GM12872 (cell line): ENCODE measurements at regions not wholly inside any gene's neighbourhood (a gene's known extent, or its start where the extent isn't known, plus 50 kb on each side); places are given as distances from the start of the nearest gene placed in this dataset.

Source experiments
- CTCF ChIP-seq: IDR thresholded peaks from 3 replicates; pipeline ENCODE4 v1.5.1; 2011; ENCODE audit warnings: low read depth, mild to moderate bottlenecking, low read length, moderate library complexity; ENCODE audit not compliant: insufficient read depth

- TF ChIP-seq CTCF = no peak
Observed at GRCh38 chr2:128547667-128548066, 229.0 kb upstream of the HS6ST1 start.

GRCh38 chr2:128548461-128548891, 229.8 kb upstream of the HS6ST1 start:
- no peak for TF ChIP-seq CTCF

- TF ChIP-seq CTCF = no peak
Observed at GRCh38 chr2:128549094-128549493, 230.4 kb upstream of the HS6ST1 start.

GRCh38 chr2:128549646-128550260, 231.1 kb upstream of the HS6ST1 start:
- TF ChIP-seq CTCF = no peak

- no peak for TF ChIP-seq CTCF
Observed at GRCh38 chr2:128550389-128550788, 231.7 kb upstream of the HS6ST1 start.

- TF ChIP-seq CTCF = no peak
Observed at GRCh38 chr2:128550801-128551416, 232.2 kb upstream of the HS6ST1 start.

GRCh38 chr2:128551435-128551834, 232.8 kb upstream of the HS6ST1 start:
- no peak for TF ChIP-seq CTCF
